IMR-90 (cell line): ENCODE measurements at regions not wholly inside any gene's neighbourhood (a gene's known extent, or its start where the extent isn't known, plus 50 kb on each side); places are given as distances from the start of the nearest gene placed in this dataset.

Source experiments
- ATAC-seq: fragments of 200-7000 bp; cut with Tn5 transposase; 2 replicates; pipeline ENCODE4 v1.9.1; 2020; ENCODE audit warnings: low read depth, mild to moderate bottlenecking, moderate library complexity
- BruUV-seq: library from RNA; stranded (reverse); fragments of 400-500 nt; replicated peaks from 2 replicates; lab custom pipeline; 2021; lab: Mats Ljungman, UMichigan
- CTCF ChIA-PET: fragments of 300-600 bp; formaldehyde crosslinking; extraction: SDS; loops from one replicate; lab custom pipeline; 2021; ENCODE audit warnings: antibody characterized with exemption; lab: Yijun Ruan, JAX
- POLR2A ChIA-PET: fragments of 300-600 bp; sonication (Branson Sonifier 250); formaldehyde crosslinking; loops from one replicate; lab custom pipeline; 2022; ENCODE audit warnings: antibody characterized with exemption; ENCODE audit not compliant: unreplicated experiment; lab: Charles Lee
- DNase-seq: peaks from one replicate; pipeline ENCODE4 v3.0.0; 2013
- H2AFZ ChIP-seq: replicated peaks from 2 replicates; pipeline ENCODE3; 2013; ENCODE audit warnings: low read length, mild to moderate bottlenecking; ENCODE audit not compliant: poor library complexity
- H2AK5ac ChIP-seq: 2 replicates; pipeline ENCODE4 v1.6.1; 2013; ENCODE audit warnings: low read depth, low read length, inconsistent platforms
- H2AK9ac ChIP-seq: replicated peaks from 2 replicates; pipeline ENCODE3; 2013; ENCODE audit warnings: mild to moderate bottlenecking, low read depth, low read length, moderate library complexity; ENCODE audit not compliant: poor library complexity
- H2BK120ac ChIP-seq: 2 replicates; pipeline ENCODE4 v1.6.1; 2013; ENCODE audit warnings: low read depth, low read length, inconsistent platforms
- H2BK15ac ChIP-seq: 3 replicates; pipeline ENCODE4 v1.6.1; 2013; ENCODE audit warnings: low read depth, low read length, inconsistent platforms
- H2BK20ac ChIP-seq: 2 replicates; pipeline ENCODE4 v1.6.1; 2013; ENCODE audit warnings: low read depth, mild to moderate bottlenecking, inconsistent platforms, low read length, moderate library complexity
- H2BK5ac ChIP-seq: 2 replicates; pipeline ENCODE4 v1.6.1; 2013; ENCODE audit warnings: mild to moderate bottlenecking, low read depth, low read length, inconsistent platforms; ENCODE audit not compliant: poor library complexity, severe bottlenecking
- H3K14ac ChIP-seq: replicated peaks from 2 replicates; pipeline ENCODE4 v1.6.1; 2013; ENCODE audit warnings: low read depth, low read length, inconsistent platforms
- H3K18ac ChIP-seq: 2 replicates; pipeline ENCODE4 v1.6.1; 2013; ENCODE audit warnings: low read depth, low read length, control low read depth
- H3K23ac ChIP-seq: 2 replicates; pipeline ENCODE4 v1.6.1; 2013; ENCODE audit warnings: low read depth, low read length, inconsistent platforms
- H3K27ac ChIP-seq: 2 replicates; pipeline ENCODE4 v1.5.1; 2013; ENCODE audit warnings: mild to moderate bottlenecking, control low read depth, low read length; ENCODE audit not compliant: insufficient read depth
- H3K27me3 ChIP-seq: 2 replicates; pipeline ENCODE4 v1.6.1; 2013; ENCODE audit warnings: low read length; ENCODE audit not compliant: control insufficient read depth, insufficient read depth
- H3K36me3 ChIP-seq: 2 replicates; pipeline ENCODE4 v1.6.1; 2013; ENCODE audit warnings: low read length, mixed read lengths; ENCODE audit not compliant: control insufficient read depth, insufficient read depth
- H3K4ac ChIP-seq: 2 replicates; pipeline ENCODE4 v1.6.1; 2013; ENCODE audit warnings: low read depth, low read length, inconsistent platforms
- H3K4me1 ChIP-seq: 2 replicates; pipeline ENCODE4 v1.6.1; 2013; ENCODE audit warnings: low read length, mixed read lengths; ENCODE audit not compliant: control insufficient read depth, insufficient read depth
- H3K4me2 ChIP-seq: 2 replicates; pipeline ENCODE4 v1.6.1; 2013; ENCODE audit warnings: low read depth, mild to moderate bottlenecking, control low read depth, low read length, moderate library complexity
- H3K4me3 ChIP-seq: 2 replicates; pipeline ENCODE4 v1.5.1; 2013; ENCODE audit warnings: low read depth, mild to moderate bottlenecking, control low read depth, low read length, moderate library complexity; ENCODE audit not compliant: insufficient read depth
- H3K56ac ChIP-seq: 2 replicates; pipeline ENCODE4 v1.6.1; 2013; ENCODE audit warnings: low read length, inconsistent platforms; ENCODE audit not compliant: insufficient read depth; ENCODE audit errors: extremely low read depth
- H3K79me1 ChIP-seq, 2 experiments: 2 replicates each; pipeline ENCODE4 v1.6.1; 2013; ENCODE audit warnings: low read length in 2 of 2, inconsistent platforms in 1 of 2, low read depth in 1 of 2
- H3K9ac ChIP-seq: 2 replicates; pipeline ENCODE4 v1.6.1; 2013; ENCODE audit warnings: low read depth, low read length, control low read depth
- H3K9me1 ChIP-seq: 2 replicates; pipeline ENCODE4 v1.6.1; 2013; ENCODE audit warnings: low read length, inconsistent platforms; ENCODE audit not compliant: insufficient read depth
- H3K9me3 ChIP-seq: 2 replicates; pipeline ENCODE4 v1.6.1; 2013; ENCODE audit warnings: low read length; ENCODE audit not compliant: control insufficient read depth, insufficient read depth
- H4K20me1 ChIP-seq: 2 replicates; pipeline ENCODE4 v1.6.1; 2013; ENCODE audit warnings: low read length, inconsistent platforms; ENCODE audit not compliant: insufficient read depth
- H4K5ac ChIP-seq: 2 replicates; pipeline ENCODE4 v1.6.1; 2013; ENCODE audit warnings: mild to moderate bottlenecking, low read depth, low read length, control low read depth
- H4K8ac ChIP-seq, 2 experiments: 2 replicates each; pipeline ENCODE4 v1.6.1; 2013; ENCODE audit warnings: low read depth in 2 of 2, low read length in 2 of 2, control low read depth in 1 of 2, inconsistent platforms in 1 of 2
- H4K91ac ChIP-seq: 2 replicates; pipeline ENCODE4 v1.6.1; 2013; ENCODE audit warnings: low read depth, low read length, inconsistent platforms; ENCODE audit not compliant: insufficient read depth
- BHLHE40 ChIP-seq: fragments of 150-350 bp; IDR thresholded peaks from 2 replicates; pipeline ENCODE4 v1.6.1; 2016; ENCODE audit warnings: mild to moderate bottlenecking, low read depth, low read length
- CEBPB ChIP-seq: IDR thresholded peaks from 2 replicates; pipeline ENCODE4 v1.6.1; 2012; ENCODE audit warnings: low read depth, low read length, improper control_type of control experiment
- CHD1 ChIP-seq: IDR thresholded peaks from 2 replicates; pipeline ENCODE4 v1.6.1; 2012; ENCODE audit warnings: low read depth, low read length, improper control_type of control experiment
- CTCF ChIP-seq: conservative IDR thresholded peaks from 2 replicates; pipeline ENCODE4 v1.5.1; 2012; ENCODE audit warnings: mild to moderate bottlenecking, low read depth, low read length, improper control_type of control experiment
- FOS ChIP-seq: fragments of 150-350 bp; IDR thresholded peaks from 2 replicates; pipeline ENCODE4 v1.6.1; 2016; ENCODE audit warnings: low read depth, low read length
- MAFK ChIP-seq: IDR thresholded peaks from 2 replicates; pipeline ENCODE4 v1.6.1; 2012; ENCODE audit warnings: low read depth, low read length, improper control_type of control experiment
- MAZ ChIP-seq: IDR thresholded peaks from 2 replicates; pipeline ENCODE4 v1.6.1; 2012; ENCODE audit warnings: low read depth, mild to moderate bottlenecking, low read length, improper control_type of control experiment, moderate library complexity, borderline replicate concordance
- MXI1 ChIP-seq: IDR thresholded peaks from 2 replicates; pipeline ENCODE4 v1.6.1; 2012; ENCODE audit warnings: low read depth, mild to moderate bottlenecking, low read length, moderate library complexity, borderline replicate concordance
- NFE2L2 ChIP-seq: fragments of 150-350 bp; IDR thresholded peaks from 2 replicates; pipeline ENCODE4 v1.6.1; 2016; ENCODE audit warnings: low read depth, mild to moderate bottlenecking, low read length
- POLR2A ChIP-seq: IDR thresholded peaks from 2 replicates; pipeline ENCODE4 v1.6.1; 2012; ENCODE audit warnings: mild to moderate bottlenecking, low read depth, low read length
- RAD21 ChIP-seq: IDR thresholded peaks from 2 replicates; pipeline ENCODE4 v1.6.1; 2012; ENCODE audit warnings: low read length, improper control_type of control experiment
- RCOR1 ChIP-seq: IDR thresholded peaks from 2 replicates; pipeline ENCODE4 v1.6.1; 2012; ENCODE audit warnings: mild to moderate bottlenecking, low read length, improper control_type of control experiment; ENCODE audit not compliant: insufficient replicate concordance
- RFX5 ChIP-seq: IDR thresholded peaks from 2 replicates; pipeline ENCODE4 v1.8.0; 2012; ENCODE audit warnings: low read depth, mild to moderate bottlenecking, low read length, moderate library complexity
- SMC3 ChIP-seq: fragments of 150-350 bp; IDR thresholded peaks from 2 replicates; pipeline ENCODE4 v1.6.1; 2016; ENCODE audit warnings: low read depth, mild to moderate bottlenecking, antibody characterized with exemption, low read length, moderate library complexity
- USF2 ChIP-seq: fragments of 150-350 bp; IDR thresholded peaks from 2 replicates; pipeline ENCODE4 v1.6.1; 2017; ENCODE audit warnings: mild to moderate bottlenecking, antibody characterized with exemption, low read length, low read depth
- WGBS, 2 experiments: methylation state at CpG; one replicate each; pipeline versions ENCODE4 v1.1.5 to v1.1.7; 2013; ENCODE audit warnings: missing lambda C conversion rate in 2 of 2; ENCODE audit not compliant: insufficient read length in 1 of 2; ENCODE audit errors: extremely low coverage in 2 of 2; 5-methylcytosine and 5-hydroxymethylcytosine counted together
- dilution Hi-C: fragments of 300-500 bp; cut with HindIII; formaldehyde crosslinking; loops from one replicate; pipeline ENCODE4 v1.14.3; 2018; ENCODE audit warnings: low sequenced_read_pairs; ENCODE audit not compliant: unreplicated experiment
- in situ Hi-C: fragments of 300-500 bp; cut with MboI; formaldehyde crosslinking; loops from 3 replicates; pipeline ENCODE4 v1.14.3; 2019; ENCODE audit warnings: low sequenced_read_pairs, inconsistent platforms, mixed read lengths
- intact Hi-C: fragments of 100-400 bp; cut with micrococcal nuclease; formaldehyde crosslinking; loops from 2 replicates; pipeline ENCODE4 v1.10.0; 2022
- TF ChIP-seq, protein P1 (sequence below): fragments of 150-350 bp; IDR thresholded peaks from 2 replicates; pipeline ENCODE4 v1.6.1; 2016; ENCODE audit warnings: low read depth, mild to moderate bottlenecking, low read length, moderate library complexity, borderline replicate concordance

- no peak overlapping the region for H2AK9ac ChIP-seq
- ChIA-PET CTCF (no interaction called here), POLR2A (no interaction called here)
- DNase-seq (no peak), ATAC-seq (no peak)
- H3K14ac ChIP-seq = no peak overlapping the region
- peaks cover 3% of the 10 kb centered on the region; the same call in 1 of the 2 replicates for H3K9me3 ChIP-seq
- no peak overlapping the region for H3K56ac ChIP-seq
- dilution Hi-C loops (no loop called here), in situ Hi-C loops (no loop called here), intact Hi-C loops (no loop called here)
- H2BK5ac ChIP-seq = no peak overlapping the region
- H4K8ac ChIP-seq = no peak overlapping the region
- no peaks in the 10 kb centered on the region for H3K79me1 ChIP-seq
- no peaks in the 10 kb centered on the region for H3K9me1 ChIP-seq
- no peak overlapping the region for H2BK120ac ChIP-seq
- H3K4me1 ChIP-seq = no peaks in the 10 kb centered on the region
- no peak overlapping the region for H4K5ac ChIP-seq
- no peak overlapping the region for H3K4me3 ChIP-seq
- H2BK15ac ChIP-seq = no peak overlapping the region
- no peak overlapping the region for H3K4ac ChIP-seq
- no peak overlapping the region for H4K91ac ChIP-seq
- H3K18ac ChIP-seq = no peak overlapping the region
- no peaks in the 10 kb centered on the region for H4K20me1 ChIP-seq
- no peak overlapping the region for H2AK5ac ChIP-seq
- no peak overlapping the region for H2AFZ ChIP-seq
- no CpG with 5 or more reads among the region's 1 CpG for WGBS, 2 experiments
- H3K4me2 ChIP-seq = no peak overlapping the region
- no peak overlapping the region for H3K9ac ChIP-seq
- no peak overlapping the region for H2BK20ac ChIP-seq
- no peak overlapping the region for H3K27ac ChIP-seq
- H3K36me3 ChIP-seq = no peaks in the 10 kb centered on the region
- H3K27me3 ChIP-seq = no peaks in the 10 kb centered on the region
- no TSS peak for BruUV-seq
- TF ChIP-seq NFE2L2 (no peak), CTCF (no peak), FOS (no peak), MAFK (no peak), RCOR1 (no peak), CHD1 (no peak), RAD21 (no peak), BHLHE40 (no peak), SMC3 (no peak), CEBPB (no peak), MXI1 (no peak), USF2 (no peak), POLR2A (no peak), RFX5 (no peak), MAZ (no peak)
- TF ChIP-seq, protein P1, sequence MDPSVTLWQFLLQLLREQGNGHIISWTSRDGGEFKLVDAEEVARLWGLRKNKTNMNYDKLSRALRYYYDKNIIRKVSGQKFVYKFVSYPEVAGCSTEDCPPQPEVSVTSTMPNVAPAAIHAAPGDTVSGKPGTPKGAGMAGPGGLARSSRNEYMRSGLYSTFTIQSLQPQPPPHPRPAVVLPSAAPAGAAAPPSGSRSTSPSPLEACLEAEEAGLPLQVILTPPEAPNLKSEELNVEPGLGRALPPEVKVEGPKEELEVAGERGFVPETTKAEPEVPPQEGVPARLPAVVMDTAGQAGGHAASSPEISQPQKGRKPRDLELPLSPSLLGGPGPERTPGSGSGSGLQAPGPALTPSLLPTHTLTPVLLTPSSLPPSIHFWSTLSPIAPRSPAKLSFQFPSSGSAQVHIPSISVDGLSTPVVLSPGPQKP = no peak
- H3K23ac ChIP-seq = no peak overlapping the region
These were observed 91.6 kb upstream of the GRIN2B start for GRCh38 chr12:14072987-14073386.
